Stimulated activated CD4-positive, alpha-beta T cell treated with anti-CD3 and anti-CD28 coated beads, Interleukin-1b, Interleukin-23, amount 100 ng/mL, for 48 hours (primary cell): ENCODE measurements at regions not wholly inside any gene's neighbourhood (a gene's known extent, or its start where the extent isn't known, plus 50 kb on each side); places are given as distances from the start of the nearest gene placed in this dataset.

Experiments used
- DNase-seq: peaks from one replicate; pipeline ENCODE4 v3.0.0-alpha.2; 2020

- DNase-seq: no peak
Measured at GRCh38 chr18:45274026-45274425, 341.2 kb upstream of the SLC14A2 start.

GRCh38 chr18:45275367-45276113 lies 339.7 kb upstream of the SLC14A2 start:
- DNase-seq: no peak

- DNase-seq: no peak
Measured at GRCh38 chr18:45276878-45277277, 338.4 kb upstream of the SLC14A2 start.

- DNase-seq: no peak
Measured at GRCh38 chr18:45277908-45278307, 337.4 kb upstream of the SLC14A2 start.

GRCh38 chr18:45280481-45281276 lies 334.6 kb upstream of the SLC14A2 start:
- DNase-seq: no peak

GRCh38 chr18:45282101-45282812 lies 333.0 kb upstream of the SLC14A2 start:
- no peak for DNase-seq

- DNase-seq: no peak
Measured at GRCh38 chr18:45284174-45284573, 331.1 kb upstream of the SLC14A2 start.

- no peak for DNase-seq
Measured at GRCh38 chr18:45284851-45285250, 330.4 kb upstream of the SLC14A2 start.

- DNase-seq: no peak
Measured at GRCh38 chr18:45285251-45285650, 330.0 kb upstream of the SLC14A2 start.

- no peak for DNase-seq
Measured at GRCh38 chr18:45286431-45286830, 328.8 kb upstream of the SLC14A2 start.

- DNase-seq: no peak
Measured at GRCh38 chr18:45287531-45287930, 327.7 kb upstream of the SLC14A2 start.

GRCh38 chr18:45290364-45290763 lies 324.9 kb upstream of the SLC14A2 start:
- DNase-seq: no peak

GRCh38 chr18:45291621-45292615 lies 323.4 kb upstream of the SLC14A2 start:
- no peak for DNase-seq

- DNase-seq: no peak
Measured at GRCh38 chr18:45295388-45295787, 319.9 kb upstream of the SLC14A2 start.

GRCh38 chr18:45298986-45299385 lies 316.3 kb upstream of the SLC14A2 start:
- no peak for DNase-seq

GRCh38 chr18:45303026-45303425 lies 312.2 kb upstream of the SLC14A2 start:
- no peak for DNase-seq

- DNase-seq: no peak
Measured at GRCh38 chr18:45304558-45304957, 310.7 kb upstream of the SLC14A2 start.

- no peak for DNase-seq
Measured at GRCh38 chr18:45312555-45313126, 302.6 kb upstream of the SLC14A2 start.

- no peak for DNase-seq
Measured at GRCh38 chr18:45316127-45316526, 299.1 kb upstream of the SLC14A2 start.

- no peak for DNase-seq
Measured at GRCh38 chr18:45317948-45318640, 297.2 kb upstream of the SLC14A2 start.

- DNase-seq: no peak
Measured at GRCh38 chr18:45320724-45321123, 294.6 kb upstream of the SLC14A2 start.
